ENCODE measurements at regions not wholly inside any gene's neighbourhood (a gene's known extent, or its start where the extent isn't known, plus 50 kb on each side); places are given as distances from the start of the nearest gene placed in this dataset.

DNA sequence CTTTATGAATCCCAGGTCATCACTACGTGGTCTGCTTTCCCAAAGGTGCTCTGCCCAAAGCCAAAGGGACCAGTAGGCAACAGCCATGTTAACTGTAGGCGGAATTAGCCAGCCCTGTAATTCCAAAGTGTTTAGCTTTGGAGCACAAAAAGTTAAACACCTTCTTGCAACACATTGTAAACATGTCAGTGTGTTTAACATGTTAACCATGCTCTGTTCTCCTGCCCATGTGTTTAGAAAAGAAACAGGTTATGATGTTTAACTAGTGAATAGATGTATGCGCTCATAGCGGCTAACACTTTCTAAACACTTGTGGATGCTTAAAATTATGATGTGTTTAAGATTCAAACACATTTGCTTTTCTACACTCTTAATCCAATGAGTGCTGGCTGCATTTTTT lies 292.4 kb downstream of the SRBD1 start:
- H3K4me1 ChIP-seq (replicated peaks in 1 of 2) = no peaks in the 10 kb centered on the region
- no peaks in the 10 kb centered on the region for H3K27me3 ChIP-seq
- no peaks in the 10 kb centered on the region for H3K9me3 ChIP-seq (replicated peaks in 1 of 3)
- no peaks in the 10 kb centered on the region for H3K36me3 ChIP-seq (replicated peaks in 1 of 2)
- intact Hi-C loops (cut with DNase I) = no loop called here
- WGBS, 4 donors = 77 to 90% (median 83%) methylated on average over 4 of the region's 4 CpGs
- no peak overlapping the region for H3K27ac ChIP-seq
- no peak overlapping the region for H3K4me3 ChIP-seq
- DNase-seq = no peak
- TF ChIP-seq POLR2A (IDR thresholded peaks at IDR 0.05) = no peak
- TF ChIP-seq, protein P1, sequence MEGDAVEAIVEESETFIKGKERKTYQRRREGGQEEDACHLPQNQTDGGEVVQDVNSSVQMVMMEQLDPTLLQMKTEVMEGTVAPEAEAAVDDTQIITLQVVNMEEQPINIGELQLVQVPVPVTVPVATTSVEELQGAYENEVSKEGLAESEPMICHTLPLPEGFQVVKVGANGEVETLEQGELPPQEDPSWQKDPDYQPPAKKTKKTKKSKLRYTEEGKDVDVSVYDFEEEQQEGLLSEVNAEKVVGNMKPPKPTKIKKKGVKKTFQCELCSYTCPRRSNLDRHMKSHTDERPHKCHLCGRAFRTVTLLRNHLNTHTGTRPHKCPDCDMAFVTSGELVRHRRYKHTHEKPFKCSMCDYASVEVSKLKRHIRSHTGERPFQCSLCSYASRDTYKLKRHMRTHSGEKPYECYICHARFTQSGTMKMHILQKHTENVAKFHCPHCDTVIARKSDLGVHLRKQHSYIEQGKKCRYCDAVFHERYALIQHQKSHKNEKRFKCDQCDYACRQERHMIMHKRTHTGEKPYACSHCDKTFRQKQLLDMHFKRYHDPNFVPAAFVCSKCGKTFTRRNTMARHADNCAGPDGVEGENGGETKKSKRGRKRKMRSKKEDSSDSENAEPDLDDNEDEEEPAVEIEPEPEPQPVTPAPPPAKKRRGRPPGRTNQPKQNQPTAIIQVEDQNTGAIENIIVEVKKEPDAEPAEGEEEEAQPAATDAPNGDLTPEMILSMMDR (IDR thresholded peaks at IDR 0.05) = no peak

DNA sequence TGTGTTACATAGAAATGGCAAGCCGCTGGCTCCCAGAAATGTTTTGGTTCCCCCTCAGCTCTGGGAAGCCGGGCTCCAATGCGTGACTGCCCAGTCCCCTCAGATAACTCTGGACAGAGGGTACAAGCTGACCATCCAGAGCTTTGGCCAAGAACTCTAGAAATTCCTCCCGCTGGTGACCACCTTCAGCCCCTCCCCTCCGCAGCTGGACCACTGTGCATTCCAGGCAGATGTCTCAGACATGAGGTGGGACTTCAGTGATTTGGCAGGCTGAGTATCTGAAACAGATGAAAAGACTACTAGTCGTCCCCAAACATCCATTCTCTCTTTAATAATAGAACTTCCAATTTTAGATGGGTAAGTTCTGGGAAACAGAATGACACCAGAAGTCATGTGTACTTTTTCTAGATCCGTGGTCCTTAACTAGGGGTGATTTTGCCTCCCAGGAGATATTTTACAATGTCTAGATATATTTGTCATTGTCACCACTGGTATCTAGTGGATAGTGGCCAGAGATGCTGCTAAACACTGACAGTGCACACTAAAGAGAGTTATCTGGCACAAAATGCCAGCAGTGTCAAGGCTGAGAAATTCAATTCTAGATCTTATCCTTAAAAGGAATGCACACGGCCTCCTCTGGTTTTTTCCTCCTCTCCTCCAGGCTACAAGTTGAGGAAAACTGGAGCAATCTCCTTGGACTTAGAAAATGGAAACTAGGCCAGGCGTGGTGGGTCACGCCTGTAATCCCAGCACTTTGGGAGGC lies 294.3 kb downstream of the SRBD1 start:
- no peak for TF ChIP-seq POLR2A (IDR thresholded peaks at IDR 0.05)
- TF ChIP-seq, protein P1 (IDR thresholded peaks at IDR 0.05) = no peak
- DNase-seq = no peak
- Histone ChIP-seq H3K27ac (no peak overlapping the region), H3K4me3 (no peak overlapping the region), H3K4me1 (replicated peaks in 1 of 2) (no peaks in the 10 kb centered on the region), H3K9me3 (replicated peaks in 1 of 3) (no peaks in the 10 kb centered on the region), H3K36me3 (replicated peaks in 1 of 2) (no peaks in the 10 kb centered on the region), H3K27me3 (no peaks in the 10 kb centered on the region)
- intact Hi-C loops (cut with DNase I) = no loop called here
- WGBS, 4 donors = 81 to 89% (median 85%) methylated on average over 10 of the region's 10 CpGs

DNA sequence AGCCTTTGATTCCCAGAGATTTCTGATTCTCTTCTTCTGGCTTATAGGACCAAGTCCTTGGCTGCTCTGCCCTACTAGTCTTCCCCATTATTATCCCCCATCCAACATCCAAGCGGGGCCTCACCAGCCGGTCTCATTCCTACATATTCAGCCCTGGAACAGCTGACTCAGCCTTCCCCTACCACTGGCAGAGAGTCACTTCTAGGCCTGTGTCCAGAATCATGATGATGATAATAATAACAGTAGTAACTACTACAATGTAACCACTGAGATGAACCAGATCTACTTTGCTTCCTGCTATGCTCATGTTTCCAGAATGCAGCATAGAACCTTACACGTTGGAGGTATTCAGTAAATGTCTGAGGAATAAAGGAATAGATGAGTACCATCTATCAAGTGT lies 295.2 kb downstream of the SRBD1 start:
- no peak overlapping the region for H3K4me3 ChIP-seq
- WGBS, 4 donors = 64 to 80% (median 74%) methylated on average over 3 of the region's 3 CpGs
- TF ChIP-seq, protein P1 (IDR thresholded peaks at IDR 0.05) = no peak
- TF ChIP-seq POLR2A (IDR thresholded peaks at IDR 0.05) = no peak
- no peaks in the 10 kb centered on the region for H3K27me3 ChIP-seq
- H3K4me1 ChIP-seq (replicated peaks in 1 of 2) = no peaks in the 10 kb centered on the region
- H3K9me3 ChIP-seq (replicated peaks in 1 of 3) = no peaks in the 10 kb centered on the region
- H3K27ac ChIP-seq = no peak overlapping the region
- no peaks in the 10 kb centered on the region for H3K36me3 ChIP-seq (replicated peaks in 1 of 2)
- no peak for DNase-seq
- intact Hi-C loops (cut with DNase I) = no loop called here

DNA sequence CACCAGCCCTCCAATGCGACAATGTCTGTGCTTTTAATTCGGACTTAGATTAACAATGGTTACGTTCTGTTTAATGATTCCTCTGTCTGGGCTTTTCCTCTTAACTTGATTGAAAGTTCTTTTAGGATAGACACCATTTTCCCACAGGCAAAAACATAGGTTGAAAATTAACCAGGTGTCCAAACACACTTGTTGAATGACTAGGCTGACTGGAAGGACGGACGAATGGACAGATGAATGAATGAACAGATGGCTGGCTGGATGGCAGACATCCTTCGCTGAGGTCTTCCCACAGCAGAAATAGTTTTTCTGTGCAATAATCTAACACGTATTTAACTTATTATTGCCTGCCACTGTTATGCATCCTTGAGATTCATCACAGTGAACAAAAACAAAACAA lies 298.8 kb downstream of the SRBD1 start:
- intact Hi-C loops (cut with DNase I) = no loop called here
- 81 to 87% (median 84%) methylated on average over 7 of the region's 7 CpGs for WGBS, 4 donors
- no peaks in the 10 kb centered on the region for H3K36me3 ChIP-seq (replicated peaks in 1 of 2)

More for the DNA sequence above, 298.8 kb downstream of the SRBD1 start:
- Histone ChIP-seq H3K4me3 (no peak overlapping the region), H3K27me3 (no peaks in the 10 kb centered on the region), H3K27ac (no peak overlapping the region), H3K4me1 (replicated peaks in 1 of 2) (no peaks in the 10 kb centered on the region), H3K9me3 (replicated peaks in 1 of 3) (no peaks in the 10 kb centered on the region)
- TF ChIP-seq, protein P1 (IDR thresholded peaks at IDR 0.05) = no peak
- no peak for TF ChIP-seq POLR2A (IDR thresholded peaks at IDR 0.05)
- DNase-seq = no peak
